ENCODE measurements at regions not wholly inside any gene's neighbourhood (a gene's known extent, or its start where the extent isn't known, plus 50 kb on each side); places are given as distances from the start of the nearest gene placed in this dataset.

DNA sequence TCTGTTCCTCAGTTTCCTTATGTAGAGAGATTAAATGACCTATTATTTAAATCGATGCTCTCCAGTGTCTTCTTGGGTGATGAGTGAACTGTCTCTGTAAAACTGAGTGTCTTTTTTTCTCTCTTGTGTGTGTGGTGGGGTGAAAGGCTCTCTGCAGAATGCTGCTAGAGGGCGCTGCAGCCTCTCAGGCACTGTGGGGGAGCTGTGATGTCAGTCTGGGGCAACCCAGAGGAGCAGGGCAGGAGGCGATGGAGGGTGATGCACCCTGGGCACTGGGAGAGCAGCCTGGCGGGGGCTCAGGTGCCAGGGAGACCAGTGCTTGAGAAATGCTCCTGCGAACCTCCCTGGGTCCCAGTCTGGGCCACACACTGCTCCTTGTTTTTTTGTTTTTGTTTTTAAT lies 110.1 kb upstream of the POM121L12 start:
- POLR2A ChIA-PET (ENCODE audit: partially characterized antibody) = no interaction called here
- Histone ChIP-seq H3K36me3 (ENCODE audit: insufficient read depth, low read length) (no peaks in the 10 kb centered on the region), H3K4me1 (ENCODE audit: insufficient read depth, low read length) (no peaks in the 10 kb centered on the region), H3K9me3 (ENCODE audit: control insufficient read depth in 1 of 2, low read length in 2 of 2) (no peaks in the 10 kb centered on the region), H3K27me3 (ENCODE audit: insufficient read depth, low read length) (no peaks in the 10 kb centered on the region), H3K4me3 (ENCODE audit: low read length in 2 of 2) (no peak overlapping the region), H3K27ac (ENCODE audit: low read depth, low read length) (no peak overlapping the region)
- H3K27ac Mint-ChIP-seq = no peak overlapping the region
- no peak for DNase-seq
- H3K4me1 Mint-ChIP-seq = no peaks in the 10 kb centered on the region
- no peaks in the 10 kb centered on the region for H3K27me3 Mint-ChIP-seq
- H3K36me3 Mint-ChIP-seq = peaks cover 0 to 5% of the 10 kb centered on the region in 2 donors
- H3K9me3 Mint-ChIP-seq = peaks cover 3 to 36% (median 18%) of the 10 kb centered on the region in 8 donors
- intact Hi-C loops (cut with micrococcal nuclease) = no loop called here
- H3K4me3 Mint-ChIP-seq = no peak overlapping the region
- CTCF ChIA-PET (ENCODE audit: partially characterized antibody) = no interaction called here

DNA sequence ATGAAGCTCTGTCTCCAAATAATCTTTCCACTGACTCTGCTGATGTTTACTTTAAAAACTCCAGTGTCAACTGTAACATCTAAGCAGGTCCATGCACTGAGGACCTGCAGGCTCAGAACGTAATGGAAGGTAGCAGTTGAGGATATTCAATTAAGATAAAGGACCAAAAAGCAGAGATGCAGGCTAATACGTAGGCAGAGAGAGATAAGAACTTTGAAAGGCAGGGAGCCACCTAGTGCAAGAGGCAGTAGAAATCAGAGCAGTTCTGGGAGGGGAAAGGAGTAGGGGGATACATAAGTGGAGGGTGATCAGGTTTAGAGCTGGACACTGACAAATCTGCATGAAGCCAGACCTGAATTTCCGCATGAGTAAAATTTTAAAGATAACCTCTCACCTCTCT lies 114.5 kb upstream of the POM121L12 start:
- no peak for DNase-seq
- ChIA-PET POLR2A (ENCODE audit: partially characterized antibody) (no interaction called here), CTCF (ENCODE audit: partially characterized antibody) (interaction anchor here (0.7 kb wide), 1 partner anchor 263 kb away, joined by 3 read pairs; no protein-coding TSS in a partner anchor)
- H3K4me3 ChIP-seq (ENCODE audit: low read length in 2 of 2) = no peak overlapping the region
- no peaks in the 10 kb centered on the region for H3K4me1 ChIP-seq (ENCODE audit: insufficient read depth, low read length)
- intact Hi-C loops (cut with micrococcal nuclease) = no loop called here
- H3K36me3 ChIP-seq (ENCODE audit: insufficient read depth, low read length) = no peaks in the 10 kb centered on the region
- no peaks in the 10 kb centered on the region for H3K9me3 ChIP-seq (ENCODE audit: control insufficient read depth in 1 of 2, low read length in 2 of 2)
- Mint-ChIP-seq H3K27ac (no peak overlapping the region), H3K4me3 (no peak overlapping the region), H3K36me3 (peaks cover 0 to 5% of the 10 kb centered on the region in 2 donors), H3K27me3 (no peaks in the 10 kb centered on the region), H3K4me1 (no peaks in the 10 kb centered on the region), H3K9me3 (peaks cover 3 to 38% (median 15%) of the 10 kb centered on the region in 8 donors)
- no peaks in the 10 kb centered on the region for H3K27me3 ChIP-seq (ENCODE audit: insufficient read depth, low read length)
- H3K27ac ChIP-seq (ENCODE audit: low read depth, low read length) = no peak overlapping the region

DNA sequence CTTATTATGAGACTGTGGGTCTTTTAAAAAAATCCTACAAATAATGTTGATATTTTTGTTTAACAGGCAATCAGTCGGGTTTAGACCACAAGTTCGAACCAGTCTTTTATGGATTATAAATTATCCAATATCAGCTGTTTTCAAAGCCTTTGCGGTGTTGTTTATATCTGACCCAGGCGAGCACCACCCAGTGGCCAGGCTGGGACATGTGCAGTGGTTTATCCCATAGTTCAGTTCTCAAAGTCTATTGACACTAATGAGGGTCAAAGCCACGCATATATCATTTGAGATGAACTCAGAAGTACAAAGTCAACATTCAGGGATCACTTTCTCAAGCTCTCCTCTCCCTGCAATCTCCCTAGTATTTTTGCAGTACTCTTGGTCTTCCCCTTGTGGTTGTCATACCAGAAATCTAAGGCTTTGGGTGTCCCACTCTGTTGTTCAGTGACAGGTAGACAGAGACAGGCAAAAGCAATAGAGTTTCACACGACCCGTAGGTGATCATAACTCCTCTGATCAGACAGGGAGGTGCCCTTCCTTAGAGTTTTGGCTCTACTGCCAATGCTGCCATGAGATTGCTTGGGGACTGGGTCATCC lies 117.4 kb upstream of the POM121L12 start:
- Mint-ChIP-seq H3K27me3 (no peaks in the 10 kb centered on the region), H3K4me3 (no peak overlapping the region), H3K36me3 (peaks cover 0 to 5% of the 10 kb centered on the region in 2 donors), H3K9me3 (peaks cover 3 to 35% (median 22%) of the 10 kb centered on the region in 8 donors), H3K27ac (no peak overlapping the region), H3K4me1 (no peaks in the 10 kb centered on the region)
- Histone ChIP-seq H3K4me1 (ENCODE audit: insufficient read depth, low read length) (no peaks in the 10 kb centered on the region), H3K36me3 (ENCODE audit: insufficient read depth, low read length) (no peaks in the 10 kb centered on the region), H3K9me3 (ENCODE audit: control insufficient read depth in 1 of 2, low read length in 2 of 2) (no peaks in the 10 kb centered on the region), H3K27me3 (ENCODE audit: insufficient read depth, low read length) (no peaks in the 10 kb centered on the region), H3K27ac (ENCODE audit: low read depth, low read length) (no peak overlapping the region), H3K4me3 (ENCODE audit: low read length in 2 of 2) (no peak overlapping the region)
- ChIA-PET POLR2A (ENCODE audit: partially characterized antibody) (no interaction called here), CTCF (ENCODE audit: partially characterized antibody) (no interaction called here)
- no peak for DNase-seq
- intact Hi-C loops (cut with micrococcal nuclease) = loop anchor here (10.0 kb wide), 1 partner anchor 57 kb away; no protein-coding TSS in a partner anchor

DNA sequence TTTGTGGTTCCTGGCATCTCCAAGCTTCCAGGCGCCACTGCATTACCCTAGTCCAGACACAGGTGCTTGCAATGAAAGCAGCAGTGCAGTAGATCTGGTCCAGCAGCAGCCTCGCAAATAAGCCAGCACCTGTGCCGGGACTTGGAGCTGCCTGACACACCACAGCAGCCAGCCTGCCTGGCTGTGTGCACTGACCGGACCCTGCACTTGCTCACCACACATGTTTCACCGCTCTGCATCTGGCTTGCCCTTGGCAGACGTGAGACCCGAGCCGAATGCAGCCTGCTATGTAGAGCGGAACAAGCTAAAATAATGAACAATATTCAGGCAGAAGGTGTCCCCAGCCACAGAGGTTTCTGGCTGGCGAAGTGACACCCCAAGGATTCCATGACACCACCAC lies 123.6 kb upstream of the POM121L12 start:
- ChIA-PET CTCF (ENCODE audit: partially characterized antibody) (no interaction called here), POLR2A (ENCODE audit: partially characterized antibody) (no interaction called here)
- no peak overlapping the region for H3K4me3 ChIP-seq (ENCODE audit: low read length in 2 of 2)
- Mint-ChIP-seq H3K4me1 (no peaks in the 10 kb centered on the region), H3K27me3 (no peaks in the 10 kb centered on the region), H3K27ac (no peak overlapping the region), H3K36me3 (no peaks in the 10 kb centered on the region), H3K9me3 (peaks cover 2 to 35% (median 14%) of the 10 kb centered on the region in 8 donors), H3K4me3 (no peak overlapping the region)
- no peak overlapping the region for H3K27ac ChIP-seq (ENCODE audit: low read depth, low read length)
- no peak for DNase-seq
- no peaks in the 10 kb centered on the region for H3K4me1 ChIP-seq (ENCODE audit: insufficient read depth, low read length)
- no peaks in the 10 kb centered on the region for H3K36me3 ChIP-seq (ENCODE audit: insufficient read depth, low read length)
- H3K27me3 ChIP-seq (ENCODE audit: insufficient read depth, low read length) = no peaks in the 10 kb centered on the region
- H3K9me3 ChIP-seq (ENCODE audit: control insufficient read depth in 1 of 2, low read length in 2 of 2) = no peaks in the 10 kb centered on the region
- intact Hi-C loops (cut with micrococcal nuclease) = loop anchor here (10.0 kb wide), 1 partner anchor 63 kb away; no protein-coding TSS in a partner anchor

DNA sequence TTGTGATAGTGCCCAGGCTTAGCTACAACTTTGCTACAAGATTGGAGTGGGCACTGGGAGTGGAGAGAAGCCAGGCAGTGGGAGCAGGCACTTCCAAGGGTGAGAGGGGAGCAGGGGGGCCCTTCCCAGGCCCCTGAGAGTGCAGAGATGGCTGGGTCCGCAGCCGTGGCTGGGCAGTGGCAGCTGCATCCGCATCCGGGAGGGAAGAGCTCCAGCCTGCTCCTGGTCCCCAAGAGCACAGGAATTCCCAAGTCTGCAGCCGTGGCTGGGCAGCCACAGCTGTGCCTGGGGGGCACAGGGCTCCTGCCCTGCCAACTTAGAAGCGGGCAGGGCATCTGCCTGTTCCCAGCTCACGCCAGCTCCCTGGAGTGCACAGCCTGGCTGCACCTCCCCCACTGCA lies 124.1 kb upstream of the POM121L12 start:
- Histone ChIP-seq H3K4me1 (ENCODE audit: insufficient read depth, low read length) (no peaks in the 10 kb centered on the region), H3K36me3 (ENCODE audit: insufficient read depth, low read length) (no peaks in the 10 kb centered on the region), H3K4me3 (ENCODE audit: low read length in 2 of 2) (no peak overlapping the region), H3K9me3 (ENCODE audit: control insufficient read depth in 1 of 2, low read length in 2 of 2) (no peaks in the 10 kb centered on the region), H3K27me3 (ENCODE audit: insufficient read depth, low read length) (no peaks in the 10 kb centered on the region), H3K27ac (ENCODE audit: low read depth, low read length) (no peak overlapping the region)
- POLR2A ChIA-PET (ENCODE audit: partially characterized antibody) = no interaction called here
- CTCF ChIA-PET (ENCODE audit: partially characterized antibody) = no interaction called here
- no peak for DNase-seq
- H3K36me3 Mint-ChIP-seq = no peaks in the 10 kb centered on the region
- H3K4me1 Mint-ChIP-seq = no peaks in the 10 kb centered on the region
- no peaks in the 10 kb centered on the region for H3K27me3 Mint-ChIP-seq
- intact Hi-C loops (cut with micrococcal nuclease) = loop anchor here (10.0 kb wide), 1 partner anchor 63 kb away; no protein-coding TSS in a partner anchor
- H3K27ac Mint-ChIP-seq = no peak overlapping the region
- peaks cover 2 to 35% (median 14%) of the 10 kb centered on the region in 8 donors for H3K9me3 Mint-ChIP-seq
- no peak overlapping the region for H3K4me3 Mint-ChIP-seq

DNA sequence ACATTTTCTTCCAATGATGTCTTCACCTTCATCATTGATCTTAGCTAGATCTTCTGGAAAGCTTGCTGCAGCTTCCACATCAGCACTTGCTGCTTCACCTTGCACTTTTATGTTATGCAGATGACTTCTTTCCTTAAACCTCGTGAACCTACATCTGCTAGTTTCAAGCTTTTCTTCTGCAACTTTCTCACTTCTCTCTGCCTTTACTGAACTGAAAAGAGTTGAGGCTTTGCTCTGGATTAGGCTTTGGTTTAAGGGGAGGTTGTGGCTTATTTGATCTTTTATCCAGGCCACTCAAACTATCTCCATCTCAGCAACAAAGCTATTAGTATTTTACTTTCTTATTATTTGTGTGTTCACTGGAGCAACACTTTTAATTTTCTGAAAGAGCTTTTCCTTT lies 125.5 kb upstream of the POM121L12 start:
- no peaks in the 10 kb centered on the region for H3K27me3 ChIP-seq (ENCODE audit: insufficient read depth, low read length)
- Mint-ChIP-seq H3K9me3 (peaks cover 2 to 35% (median 13%) of the 10 kb centered on the region in 8 donors), H3K36me3 (no peaks in the 10 kb centered on the region), H3K4me1 (no peaks in the 10 kb centered on the region), H3K4me3 (no peak overlapping the region), H3K27me3 (no peaks in the 10 kb centered on the region), H3K27ac (no peak overlapping the region)
- H3K9me3 ChIP-seq (ENCODE audit: control insufficient read depth in 1 of 2, low read length in 2 of 2) = no peaks in the 10 kb centered on the region
- no peak overlapping the region for H3K4me3 ChIP-seq (ENCODE audit: low read length in 2 of 2)
- POLR2A ChIA-PET (ENCODE audit: partially characterized antibody) = no interaction called here
- DNase-seq = no peak
- CTCF ChIA-PET (ENCODE audit: partially characterized antibody) = no interaction called here
- no peak overlapping the region for H3K27ac ChIP-seq (ENCODE audit: low read depth, low read length)
- no peaks in the 10 kb centered on the region for H3K4me1 ChIP-seq (ENCODE audit: insufficient read depth, low read length)
- no peaks in the 10 kb centered on the region for H3K36me3 ChIP-seq (ENCODE audit: insufficient read depth, low read length)
- intact Hi-C loops (cut with micrococcal nuclease) = loop anchor here (10.0 kb wide), 1 partner anchor 65 kb away; no protein-coding TSS in a partner anchor

DNA sequence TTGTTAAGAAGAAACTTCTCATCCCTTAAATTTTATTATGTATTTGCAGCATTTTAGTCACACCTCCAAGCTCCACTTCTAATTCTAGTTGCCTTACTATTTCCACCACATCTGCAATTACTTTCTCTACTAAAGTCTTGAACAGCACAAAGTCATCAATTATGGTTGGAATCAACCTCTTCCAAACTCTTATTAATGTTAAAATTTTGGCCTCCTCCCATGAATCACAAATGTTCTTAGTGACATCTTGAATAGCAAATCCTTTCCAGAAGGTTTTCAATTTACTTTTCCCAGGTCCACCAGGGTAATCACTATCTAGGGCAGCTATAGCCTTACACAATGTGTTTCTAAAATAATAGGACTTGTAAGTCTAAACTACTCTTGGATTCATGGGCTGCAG lies 126.3 kb upstream of the POM121L12 start:
- Mint-ChIP-seq H3K36me3 (no peaks in the 10 kb centered on the region), H3K4me3 (no peak overlapping the region), H3K4me1 (no peaks in the 10 kb centered on the region), H3K9me3 (peaks cover 2 to 34% (median 11%) of the 10 kb centered on the region in 8 donors), H3K27me3 (no peaks in the 10 kb centered on the region), H3K27ac (no peak overlapping the region)
- H3K27me3 ChIP-seq (ENCODE audit: insufficient read depth, low read length) = no peaks in the 10 kb centered on the region
- no peaks in the 10 kb centered on the region for H3K36me3 ChIP-seq (ENCODE audit: insufficient read depth, low read length)
- POLR2A ChIA-PET (ENCODE audit: partially characterized antibody) = no interaction called here
- no peak overlapping the region for H3K4me3 ChIP-seq (ENCODE audit: low read length in 2 of 2)
- intact Hi-C loops (cut with micrococcal nuclease) = no loop called here
- DNase-seq = no peak
- CTCF ChIA-PET (ENCODE audit: partially characterized antibody) = no interaction called here
- H3K27ac ChIP-seq (ENCODE audit: low read depth, low read length) = no peak overlapping the region
- H3K4me1 ChIP-seq (ENCODE audit: insufficient read depth, low read length) = no peaks in the 10 kb centered on the region
- no peaks in the 10 kb centered on the region for H3K9me3 ChIP-seq (ENCODE audit: control insufficient read depth in 1 of 2, low read length in 2 of 2)

All from CD4-positive, alpha-beta memory T cell (primary cell).